Mesothelial cell of epicardium (in vitro differentiated cells): ENCODE measurements at regions not wholly inside any gene's neighbourhood (a gene's known extent, or its start where the extent isn't known, plus 50 kb on each side); places are given as distances from the start of the nearest gene placed in this dataset.

Experiments used
- DNase-seq, 2 experiments: peaks; one replicate each; pipeline ENCODE4 v3.0.0; 2021; ENCODE audit warnings: low spot score in 2 of 2; ENCODE audit not compliant: unreplicated experiment in 2 of 2
- H3K27ac Mint-ChIP-seq: 2 replicates; pipeline ENCODE4 v1.8.0; 2021; ENCODE audit warnings: mixed read lengths
- H3K27me3 Mint-ChIP-seq: 2 replicates; pipeline ENCODE4 v1.8.0; 2021; ENCODE audit warnings: low read depth, mixed read lengths
- H3K36me3 Mint-ChIP-seq: 2 replicates; pipeline ENCODE4 v1.8.0; 2021; ENCODE audit warnings: mixed read lengths
- H3K4me1 Mint-ChIP-seq: 2 replicates; pipeline ENCODE4 v1.8.0; 2021; ENCODE audit warnings: mixed read lengths
- H3K4me3 Mint-ChIP-seq: 2 replicates; pipeline ENCODE4 v1.8.0; 2021; ENCODE audit warnings: mild to moderate bottlenecking, moderate library complexity, mixed read lengths
- H3K9me3 Mint-ChIP-seq: 2 replicates; pipeline ENCODE4 v1.8.0; 2021; ENCODE audit warnings: mixed read lengths
- TF ChIP-seq, protein P1 (sequence below): fragments of 200-600 bp; sonication (generic); IDR thresholded peaks from one replicate; pipeline ENCODE4 v1.5.0; 2021; ENCODE audit warnings: antibody characterized with exemption; ENCODE audit not compliant: unreplicated experiment

DNA sequence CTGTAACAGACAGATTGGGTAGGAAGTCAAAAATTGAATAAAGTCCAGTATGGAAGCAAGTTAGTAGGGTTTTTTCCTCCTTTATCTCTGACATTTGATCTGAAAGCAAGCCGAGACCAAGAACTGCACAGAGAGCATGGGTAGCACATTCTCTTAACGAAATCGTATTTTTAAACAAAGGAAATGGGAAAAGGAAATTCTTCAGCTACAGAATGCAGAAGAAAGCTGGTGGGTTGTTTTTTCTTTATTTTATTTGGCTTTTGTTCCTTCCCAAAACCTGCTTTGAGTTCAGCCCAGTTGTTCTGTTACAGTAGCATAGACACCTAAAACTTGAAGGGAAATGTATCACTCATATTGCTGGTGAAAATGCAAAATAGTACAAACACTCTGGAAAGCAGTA is 397.0 kb downstream of the GBE1 start:
- DNase-seq, result no peak
- no peak overlapping the region for H3K4me3 Mint-ChIP-seq
- peaks cover 4% of the 10 kb centered on the region for H3K36me3 Mint-ChIP-seq
- H3K4me1 Mint-ChIP-seq, result no peaks in the 10 kb centered on the region
- peaks cover 15% of the 10 kb centered on the region for H3K9me3 Mint-ChIP-seq
- TF ChIP-seq, protein P1, sequence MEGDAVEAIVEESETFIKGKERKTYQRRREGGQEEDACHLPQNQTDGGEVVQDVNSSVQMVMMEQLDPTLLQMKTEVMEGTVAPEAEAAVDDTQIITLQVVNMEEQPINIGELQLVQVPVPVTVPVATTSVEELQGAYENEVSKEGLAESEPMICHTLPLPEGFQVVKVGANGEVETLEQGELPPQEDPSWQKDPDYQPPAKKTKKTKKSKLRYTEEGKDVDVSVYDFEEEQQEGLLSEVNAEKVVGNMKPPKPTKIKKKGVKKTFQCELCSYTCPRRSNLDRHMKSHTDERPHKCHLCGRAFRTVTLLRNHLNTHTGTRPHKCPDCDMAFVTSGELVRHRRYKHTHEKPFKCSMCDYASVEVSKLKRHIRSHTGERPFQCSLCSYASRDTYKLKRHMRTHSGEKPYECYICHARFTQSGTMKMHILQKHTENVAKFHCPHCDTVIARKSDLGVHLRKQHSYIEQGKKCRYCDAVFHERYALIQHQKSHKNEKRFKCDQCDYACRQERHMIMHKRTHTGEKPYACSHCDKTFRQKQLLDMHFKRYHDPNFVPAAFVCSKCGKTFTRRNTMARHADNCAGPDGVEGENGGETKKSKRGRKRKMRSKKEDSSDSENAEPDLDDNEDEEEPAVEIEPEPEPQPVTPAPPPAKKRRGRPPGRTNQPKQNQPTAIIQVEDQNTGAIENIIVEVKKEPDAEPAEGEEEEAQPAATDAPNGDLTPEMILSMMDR, result no peak
- no peak overlapping the region for H3K27ac Mint-ChIP-seq
- no peaks in the 10 kb centered on the region for H3K27me3 Mint-ChIP-seq

DNA sequence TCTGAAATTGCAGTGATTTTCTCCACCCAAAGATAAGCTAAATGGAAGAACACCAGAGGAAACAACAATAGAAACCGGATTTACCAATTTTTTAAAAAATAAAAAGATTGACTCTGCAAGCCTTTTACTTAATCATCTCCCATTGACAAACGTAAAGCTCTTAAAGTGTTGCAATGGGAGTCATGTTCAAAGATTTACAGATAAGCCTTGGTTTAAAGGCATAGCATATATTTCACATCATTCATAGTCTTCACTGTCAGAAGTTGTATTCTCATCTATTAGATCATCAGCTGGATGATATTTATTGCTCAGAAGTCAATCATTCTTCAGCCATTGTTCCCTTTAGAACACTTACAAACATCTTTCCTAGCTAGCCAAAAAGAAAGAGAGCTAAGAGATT is 397.6 kb downstream of the GBE1 start:
- H3K27ac Mint-ChIP-seq, result no peak overlapping the region
- H3K9me3 Mint-ChIP-seq, result peaks cover 15% of the 10 kb centered on the region
- no peaks in the 10 kb centered on the region for H3K27me3 Mint-ChIP-seq
- TF ChIP-seq, protein P1, result no peak
- peaks cover 4% of the 10 kb centered on the region for H3K36me3 Mint-ChIP-seq
- no peak for DNase-seq
- no peaks in the 10 kb centered on the region for H3K4me1 Mint-ChIP-seq
- no peak overlapping the region for H3K4me3 Mint-ChIP-seq

DNA sequence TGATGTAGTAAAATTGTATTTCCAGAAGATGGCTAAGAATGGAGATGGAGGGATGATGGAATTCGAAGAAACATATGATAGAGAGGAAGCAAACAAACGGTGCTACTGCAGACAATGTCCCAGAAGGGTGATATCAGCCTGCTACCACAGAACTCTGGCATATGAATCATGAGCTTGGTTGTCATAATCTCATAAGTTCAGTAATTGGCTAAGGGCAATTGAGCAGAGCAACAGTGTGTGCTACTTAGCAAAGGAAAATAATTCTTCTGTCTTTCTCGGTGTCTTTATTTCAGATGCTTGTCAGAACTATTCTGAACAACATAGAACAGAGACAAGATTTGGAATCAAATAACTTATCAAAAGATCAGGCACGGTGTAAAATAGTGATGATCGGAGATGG is 407.3 kb downstream of the GBE1 start:
- no peaks in the 10 kb centered on the region for H3K4me1 Mint-ChIP-seq
- no peaks in the 10 kb centered on the region for H3K27me3 Mint-ChIP-seq
- peaks cover 12% of the 10 kb centered on the region for H3K9me3 Mint-ChIP-seq
- H3K27ac Mint-ChIP-seq, result no peak overlapping the region
- H3K36me3 Mint-ChIP-seq, result no peaks in the 10 kb centered on the region
- no peak overlapping the region for H3K4me3 Mint-ChIP-seq
- no peak for DNase-seq
- TF ChIP-seq, protein P1, result no peak

DNA sequence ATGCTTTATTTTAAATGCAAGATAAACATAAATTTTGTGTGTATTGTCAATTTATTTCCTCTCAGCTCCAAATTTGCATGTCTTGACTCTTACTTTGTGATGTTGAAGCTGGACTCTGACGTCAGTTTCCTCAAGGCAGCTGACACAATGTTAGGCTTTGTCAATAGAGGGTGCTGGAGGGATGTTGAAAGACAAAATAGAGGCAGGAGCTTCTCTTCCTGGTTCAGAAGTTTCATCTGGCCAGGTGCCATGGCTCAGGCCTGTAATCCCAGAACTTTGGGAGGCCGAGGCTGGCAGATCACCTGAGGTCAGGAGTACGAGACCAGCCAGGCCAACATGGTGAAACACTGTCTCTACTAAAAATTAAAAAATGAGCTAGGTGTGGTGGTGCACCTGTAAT is 408.6 kb downstream of the GBE1 start:
- Mint-ChIP-seq H3K4me3 (no peak overlapping the region), H3K27me3 (no peaks in the 10 kb centered on the region), H3K4me1 (no peaks in the 10 kb centered on the region), H3K36me3 (no peaks in the 10 kb centered on the region), H3K9me3 (peaks cover 12% of the 10 kb centered on the region), H3K27ac (no peak overlapping the region)
- DNase-seq, result no peak
- TF ChIP-seq, protein P1, result no peak

DNA sequence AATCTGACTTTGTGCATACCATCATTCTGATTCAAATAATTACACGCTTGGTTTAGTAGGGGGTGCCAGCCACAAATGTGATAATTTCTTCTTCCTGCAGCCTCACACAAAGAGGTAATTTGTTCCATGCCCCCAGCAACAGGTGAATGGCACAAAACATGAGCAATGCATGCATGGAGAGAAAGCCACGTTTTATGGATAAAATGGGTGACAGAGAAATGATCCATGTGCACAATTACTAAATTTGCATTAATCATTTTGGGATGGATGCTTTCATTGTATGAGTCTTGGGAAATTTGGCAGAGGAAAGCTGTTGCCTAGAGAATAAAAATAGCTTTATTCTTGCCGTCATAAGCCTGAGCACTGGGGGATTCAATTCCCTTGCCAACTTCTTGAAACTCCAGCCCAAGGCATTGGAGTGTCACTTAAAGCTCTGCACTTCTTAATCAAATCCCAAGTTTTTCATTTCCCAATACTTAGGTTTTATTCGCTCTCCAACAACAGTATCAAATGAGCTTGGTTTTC is 411.6 kb downstream of the GBE1 start:
- Mint-ChIP-seq H3K9me3 (peaks cover 4% of the 10 kb centered on the region), H3K27me3 (no peaks in the 10 kb centered on the region), H3K4me3 (no peak overlapping the region), H3K27ac (no peak overlapping the region), H3K4me1 (no peaks in the 10 kb centered on the region), H3K36me3 (no peaks in the 10 kb centered on the region)
- DNase-seq, result no peak
- TF ChIP-seq, protein P1, result no peak
